ENCODE measurements at regions not wholly inside any gene's neighbourhood (a gene's known extent, or its start where the extent isn't known, plus 50 kb on each side); places are given as distances from the start of the nearest gene placed in this dataset.

DNA sequence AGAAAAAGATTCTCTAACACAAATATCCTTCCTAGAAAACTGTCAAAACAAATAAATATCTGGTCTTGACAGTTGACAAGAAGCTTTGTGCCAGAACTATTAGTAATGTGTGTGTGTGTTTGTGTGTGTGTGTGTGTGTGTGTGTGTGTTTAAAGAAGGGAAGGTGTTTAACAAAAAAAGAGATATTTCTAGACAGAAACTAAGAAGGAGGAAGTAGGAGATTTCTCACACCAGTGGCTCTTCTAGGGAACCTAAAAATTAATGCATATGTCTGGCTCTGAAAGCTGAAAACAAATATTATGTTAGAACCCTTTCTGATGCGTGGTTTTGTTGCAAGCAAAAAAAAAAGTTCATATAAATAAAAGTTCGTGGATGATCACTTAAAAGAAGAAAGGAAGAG lies 277.5 kb downstream of the RPS4Y2 start:
- TF ChIP-seq, protein P1, sequence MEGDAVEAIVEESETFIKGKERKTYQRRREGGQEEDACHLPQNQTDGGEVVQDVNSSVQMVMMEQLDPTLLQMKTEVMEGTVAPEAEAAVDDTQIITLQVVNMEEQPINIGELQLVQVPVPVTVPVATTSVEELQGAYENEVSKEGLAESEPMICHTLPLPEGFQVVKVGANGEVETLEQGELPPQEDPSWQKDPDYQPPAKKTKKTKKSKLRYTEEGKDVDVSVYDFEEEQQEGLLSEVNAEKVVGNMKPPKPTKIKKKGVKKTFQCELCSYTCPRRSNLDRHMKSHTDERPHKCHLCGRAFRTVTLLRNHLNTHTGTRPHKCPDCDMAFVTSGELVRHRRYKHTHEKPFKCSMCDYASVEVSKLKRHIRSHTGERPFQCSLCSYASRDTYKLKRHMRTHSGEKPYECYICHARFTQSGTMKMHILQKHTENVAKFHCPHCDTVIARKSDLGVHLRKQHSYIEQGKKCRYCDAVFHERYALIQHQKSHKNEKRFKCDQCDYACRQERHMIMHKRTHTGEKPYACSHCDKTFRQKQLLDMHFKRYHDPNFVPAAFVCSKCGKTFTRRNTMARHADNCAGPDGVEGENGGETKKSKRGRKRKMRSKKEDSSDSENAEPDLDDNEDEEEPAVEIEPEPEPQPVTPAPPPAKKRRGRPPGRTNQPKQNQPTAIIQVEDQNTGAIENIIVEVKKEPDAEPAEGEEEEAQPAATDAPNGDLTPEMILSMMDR (IDR thresholded peaks at IDR 0.05): no peak
- TF ChIP-seq EP300 (IDR thresholded peaks at IDR 0.05): no peak
- TF ChIP-seq POLR2A (IDR thresholded peaks at IDR 0.05): no peak

Data from upper lobe of left lung (tissue), 4 donors.